GM23338 (cell line): ENCODE measurements at regions not wholly inside any gene's neighbourhood (a gene's known extent, or its start where the extent isn't known, plus 50 kb on each side); places are given as distances from the start of the nearest gene placed in this dataset.

ENCODE experiments used
- ATAC-seq: fragments of 200-7000 bp; cut with Tn5 transposase; 3 replicates; pipeline ENCODE4 v1.9.1; 2020
- DNase-seq: peaks from one replicate; pipeline ENCODE4 v3.0.0-alpha.2; 2015; ENCODE audit warnings: low spot score
- H2AFZ ChIP-seq: fragments of 200-600 bp; sonication (generic); 2 replicates; pipeline ENCODE4 v1.8.0; 2016; ENCODE audit warnings: antibody characterized with exemption, mild to moderate bottlenecking, moderate library complexity
- H3F3A ChIP-seq: fragments of 200-600 bp; sonication (generic); replicated peaks from 2 replicates; pipeline ENCODE4 v1.8.0; 2017; ENCODE audit warnings: antibody characterized with exemption, mixed run types, low read depth
- H3K27ac ChIP-seq: fragments of 200-600 bp; sonication (generic); 2 replicates; pipeline ENCODE4 v1.6.1; 2016; ENCODE audit warnings: low read depth
- H3K27me3 ChIP-seq: fragments of 200-600 bp; sonication (generic); 2 replicates; pipeline ENCODE4 v1.8.0; 2016; ENCODE audit warnings: mild to moderate bottlenecking, mixed run types, moderate library complexity; ENCODE audit not compliant: insufficient read depth
- H3K36me3 ChIP-seq: fragments of 200-600 bp; sonication (generic); 2 replicates; pipeline ENCODE4 v1.8.0; 2016; ENCODE audit warnings: mild to moderate bottlenecking; ENCODE audit not compliant: insufficient read depth
- H3K4me1 ChIP-seq: fragments of 200-600 bp; sonication (generic); 2 replicates; pipeline ENCODE4 v1.8.0; 2016; ENCODE audit warnings: mild to moderate bottlenecking, moderate library complexity; ENCODE audit not compliant: insufficient read depth
- H3K4me2 ChIP-seq: fragments of 200-600 bp; sonication (generic); 2 replicates; pipeline ENCODE4 v1.7.1; 2017; ENCODE audit warnings: mixed run types
- H3K4me3 ChIP-seq: fragments of 200-600 bp; sonication (generic); 2 replicates; pipeline ENCODE4 v1.6.1; 2016; ENCODE audit warnings: mixed run types
- H3K79me2 ChIP-seq: fragments of 200-600 bp; sonication (generic); replicated peaks from 2 replicates; pipeline ENCODE4 v1.8.0; 2017; ENCODE audit warnings: mild to moderate bottlenecking; ENCODE audit not compliant: insufficient read depth
- H3K9me2 ChIP-seq: fragments of 200-600 bp; sonication (generic); 2 replicates; pipeline ENCODE4 v1.8.0; 2017; ENCODE audit not compliant: insufficient read depth
- H4K20me1 ChIP-seq: fragments of 200-600 bp; sonication (generic); replicated peaks from 2 replicates; pipeline ENCODE4 v1.8.0; 2017; ENCODE audit warnings: mild to moderate bottlenecking; ENCODE audit not compliant: insufficient read depth
- H3K27ac Mint-ChIP-seq: 2 replicates; pipeline ENCODE4 v1.8.0; 2020; ENCODE audit warnings: inconsistent platforms, mild to moderate bottlenecking, moderate library complexity, mixed read lengths
- H3K27me3 Mint-ChIP-seq: 3 replicates; pipeline ENCODE4 v1.8.0; 2022; ENCODE audit warnings: low read depth, mild to moderate bottlenecking, moderate library complexity, mixed read lengths, inconsistent platforms; ENCODE audit not compliant: insufficient read depth, poor library complexity
- H3K36me3 Mint-ChIP-seq: 3 replicates; pipeline ENCODE4 v1.8.0; 2021; ENCODE audit warnings: low read depth, mild to moderate bottlenecking, inconsistent platforms, moderate library complexity, mixed read lengths
- H3K4me1 Mint-ChIP-seq: 3 replicates; pipeline ENCODE4 v1.8.0; 2020; ENCODE audit warnings: mild to moderate bottlenecking, inconsistent platforms, mixed read lengths
- H3K4me3 Mint-ChIP-seq: 3 replicates; pipeline ENCODE4 v1.8.0; 2021; ENCODE audit warnings: moderate library complexity, mild to moderate bottlenecking, inconsistent platforms, mixed read lengths
- H3K9me3 Mint-ChIP-seq: 3 replicates; pipeline ENCODE4 v1.8.0; 2020; ENCODE audit warnings: moderate library complexity, mild to moderate bottlenecking, inconsistent platforms, mixed read lengths
- CREB1 ChIP-seq: fragments of 250-450 bp; sonication (Bioruptor Pico); IDR thresholded peaks from 2 replicates; pipeline ENCODE4 v1.5.0; 2020; ENCODE audit warnings: low read depth, mild to moderate bottlenecking, moderate library complexity
- CTCF ChIP-seq, 2 experiments: fragments of 200-600 bp in 1 of 2; sonication (generic) in 1 of 2; conservative IDR thresholded peaks; 2 replicates each; pipeline versions ENCODE4 v1.5.1 to v1.6.1; 2016 to 2017; ENCODE audit warnings: antibody characterized with exemption in 2 of 2, low read depth in 2 of 2, mild to moderate bottlenecking in 2 of 2, moderate library complexity in 1 of 2
- ETS1 ChIP-seq: IDR thresholded peaks from 2 replicates; pipeline ENCODE4 v1.6.1; 2016; ENCODE audit warnings: antibody characterized with exemption
- EZH2 ChIP-seq: fragments of 200-600 bp; sonication (generic); IDR thresholded peaks from one replicate; pipeline ENCODE4 v1.8.0; 2017; ENCODE audit warnings: antibody characterized with exemption, mild to moderate bottlenecking, low read depth; ENCODE audit not compliant: unreplicated experiment
- EZH2phosphoT487 ChIP-seq: fragments of 200-600 bp; sonication (generic); IDR thresholded peaks from one replicate; pipeline ENCODE4 v1.8.1; 2018; ENCODE audit warnings: antibody characterized with exemption; ENCODE audit not compliant: unreplicated experiment
- NANOG ChIP-seq: IDR thresholded peaks from 2 replicates; pipeline ENCODE4 v1.6.1; 2016; ENCODE audit warnings: antibody characterized with exemption, borderline replicate concordance
- POLR2AphosphoS5 ChIP-seq: IDR thresholded peaks from 2 replicates; pipeline ENCODE4 v1.6.1; 2016; ENCODE audit warnings: antibody characterized with exemption, low read depth
- REST ChIP-seq: IDR thresholded peaks from one replicate; pipeline ENCODE4 v1.6.1; 2018; ENCODE audit warnings: antibody characterized with exemption; ENCODE audit not compliant: unreplicated experiment
- STAT1 ChIP-seq: IDR thresholded peaks from one replicate; pipeline ENCODE4 v1.6.1; 2016; ENCODE audit warnings: antibody characterized with exemption; ENCODE audit not compliant: unreplicated experiment
- ZNF114 ChIP-seq: fragments of 250-450 bp; sonication (Bioruptor Pico); IDR thresholded peaks from 2 replicates; pipeline ENCODE4 v1.5.0; 2020; ENCODE audit warnings: mild to moderate bottlenecking, moderate library complexity
- ZNF331 ChIP-seq: fragments of 250-450 bp; sonication (Bioruptor Pico); IDR thresholded peaks from 2 replicates; pipeline ENCODE4 v1.5.0; 2020; ENCODE audit warnings: low read depth, mild to moderate bottlenecking, moderate library complexity
- ZNF462 ChIP-seq: fragments of 250-450 bp; sonication (Bioruptor Pico); IDR thresholded peaks from 2 replicates; pipeline ENCODE4 v1.5.0; 2020; ENCODE audit warnings: mild to moderate bottlenecking, moderate library complexity

GRCh38 chr11:79514290-79514689 is 73.5 kb upstream of the TENM4 start:
- no peak for DNase-seq
- no peak overlapping the region for H3K4me3 Mint-ChIP-seq
- H3K27me3 ChIP-seq = no peaks in the 10 kb centered on the region
- H3K27ac Mint-ChIP-seq = no peak overlapping the region
- H3K36me3 Mint-ChIP-seq = no peaks in the 10 kb centered on the region
- no peak overlapping the region for H3K4me3 ChIP-seq
- no peak overlapping the region for H3K4me2 ChIP-seq
- H4K20me1 ChIP-seq = no peaks in the 10 kb centered on the region
- ATAC-seq = no peak
- H3K79me2 ChIP-seq = no peaks in the 10 kb centered on the region
- no peaks in the 10 kb centered on the region for H3K4me1 ChIP-seq
- H3F3A ChIP-seq = no peaks in the 10 kb centered on the region
- H3K36me3 ChIP-seq = no peaks in the 10 kb centered on the region
- no peaks in the 10 kb centered on the region for H3K9me3 Mint-ChIP-seq
- H2AFZ ChIP-seq = no peak overlapping the region
- H3K27ac ChIP-seq = no peak overlapping the region
- H3K9me2 ChIP-seq = no peaks in the 10 kb centered on the region
- no peak for TF ChIP-seq REST
- no peak for TF ChIP-seq ZNF114 (CRISPR knock-in tag)
- TF ChIP-seq EZH2 = no peak
- no peak for TF ChIP-seq STAT1
- no peak for TF ChIP-seq ZNF331 (CRISPR knock-in tag)
- TF ChIP-seq EZH2phosphoT487 = no peak
- no peak for TF ChIP-seq POLR2AphosphoS5
- no peak for TF ChIP-seq ZNF462 (CRISPR knock-in tag)
- no peak for TF ChIP-seq CTCF (conservative IDR thresholded peaks at IDR 0.05; ENCODE audit: low read depth in 2 of 2)
- TF ChIP-seq ETS1 = no peak
- TF ChIP-seq NANOG = no peak
- TF ChIP-seq CREB1 (CRISPR knock-in tag) = no peak
- H3K27me3 Mint-ChIP-seq = no peaks in the 10 kb centered on the region
- peaks cover 10% of the 10 kb centered on the region; the same call in 2 of the 3 replicates for H3K4me1 Mint-ChIP-seq
